ENCODE measurements at regions not wholly inside any gene's neighbourhood (a gene's known extent, or its start where the extent isn't known, plus 50 kb on each side); places are given as distances from the start of the nearest gene placed in this dataset.

DNA sequence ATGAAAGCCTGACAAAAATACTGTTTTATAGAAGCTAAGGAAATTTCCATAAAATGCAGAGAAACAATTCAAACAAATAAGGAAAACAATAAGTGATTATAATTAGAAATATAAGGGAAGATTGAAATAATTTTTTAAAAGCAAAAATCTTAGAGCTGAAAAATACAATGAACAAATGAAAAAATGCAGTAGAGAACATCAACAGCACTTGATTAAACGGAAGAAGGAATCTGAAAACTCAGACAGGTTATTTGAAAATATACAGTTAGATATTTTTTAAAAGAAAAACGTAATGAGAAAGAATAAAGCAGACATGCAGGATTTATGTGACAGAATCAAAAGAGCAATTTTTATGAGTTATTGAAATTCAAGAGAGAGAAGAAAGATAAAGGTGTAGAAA is 279.1 kb upstream of the MAGI2 start:
- TF ChIP-seq CTCF (IDR thresholded peaks at IDR 0.05) (no peak), POLR2A (IDR thresholded peaks at IDR 0.05) (no peak), POLR2AphosphoS5 (IDR thresholded peaks at IDR 0.05) (no peak)

Data from prostate gland (tissue), 2 donors.